SK-N-SH treated with all-trans-retinoic acid at 6 μM for 48 hours (cell line): ENCODE measurements at regions not wholly inside any gene's neighbourhood (a gene's known extent, or its start where the extent isn't known, plus 50 kb on each side); places are given as distances from the start of the nearest gene placed in this dataset.

ENCODE experiments used
- ATAC-seq: fragments of 200-7000 bp; cut with Tn5 transposase; 3 replicates; pipeline ENCODE4 v1.9.1; 2020; ENCODE audit warnings: mild to moderate bottlenecking, moderate library complexity
- ARNTL ChIP-seq: fragments of 450-650 bp; formaldehyde crosslinking; IDR thresholded peaks from 2 replicates; pipeline ENCODE4 v1.5.0; 2020; ENCODE audit warnings: low read depth, mild to moderate bottlenecking, moderate library complexity, borderline replicate concordance
- BACH2 ChIP-seq: fragments of 250-450 bp; sonication (Bioruptor Pico); IDR thresholded peaks from 2 replicates; pipeline ENCODE4 v1.9.0; 2021; ENCODE audit warnings: mild to moderate bottlenecking, borderline replicate concordance
- CSDC2 ChIP-seq: fragments of 250-450 bp; sonication (Bioruptor Pico); IDR thresholded peaks from 2 replicates; pipeline ENCODE4 v1.5.0; 2020; ENCODE audit warnings: mild to moderate bottlenecking, moderate library complexity
- ESRRG ChIP-seq: fragments of 250-450 bp; sonication (Bioruptor Pico); IDR thresholded peaks from 2 replicates; pipeline ENCODE4 v1.6.1; 2021; ENCODE audit warnings: mild to moderate bottlenecking
- ISL1 ChIP-seq: fragments of 250-450 bp; sonication (Bioruptor Pico); IDR thresholded peaks from 2 replicates; pipeline ENCODE4 v2.1.2; 2022; ENCODE audit warnings: mild to moderate bottlenecking, moderate library complexity
- OSR1 ChIP-seq: fragments of 250-450 bp; sonication (Bioruptor Pico); IDR thresholded peaks from 2 replicates; pipeline ENCODE4 v1.8.0; 2022; ENCODE audit warnings: moderate library complexity, mild to moderate bottlenecking, inconsistent platforms
- PATZ1 ChIP-seq: fragments of 250-450 bp; sonication (Bioruptor Pico); IDR thresholded peaks from 2 replicates; pipeline ENCODE4 v1.8.0; 2020; ENCODE audit warnings: mild to moderate bottlenecking, moderate library complexity, borderline replicate concordance
- POU6F1 ChIP-seq: fragments of 250-450 bp; sonication (Bioruptor Pico); IDR thresholded peaks from 2 replicates; pipeline ENCODE4 v1.8.0; 2021; ENCODE audit warnings: low read depth, mild to moderate bottlenecking, moderate library complexity, borderline replicate concordance
- PPARA ChIP-seq: fragments of 250-450 bp; sonication (Bioruptor Pico); IDR thresholded peaks from 2 replicates; pipeline ENCODE4 v1.5.0; 2020; ENCODE audit warnings: mild to moderate bottlenecking, borderline replicate concordance
- RARB ChIP-seq: fragments of 250-450 bp; sonication (Bioruptor Pico); IDR thresholded peaks from 2 replicates; pipeline ENCODE4 v1.8.0; 2021; ENCODE audit warnings: mild to moderate bottlenecking, moderate library complexity
- SNAI2 ChIP-seq: fragments of 250-450 bp; sonication (Bioruptor Pico); IDR thresholded peaks from 2 replicates; pipeline ENCODE4 v1.5.0; 2020; ENCODE audit warnings: mild to moderate bottlenecking, moderate library complexity
- TCF4 ChIP-seq: fragments of 250-450 bp; sonication (Bioruptor Pico); IDR thresholded peaks from 2 replicates; pipeline ENCODE4 v1.8.0; 2021; ENCODE audit warnings: mild to moderate bottlenecking, moderate library complexity, borderline replicate concordance
- TOX ChIP-seq: fragments of 250-450 bp; sonication (Bioruptor Pico); IDR thresholded peaks from 2 replicates; pipeline ENCODE4 v1.8.0; 2021; ENCODE audit warnings: mild to moderate bottlenecking, moderate library complexity, borderline replicate concordance
- TSHZ2 ChIP-seq: fragments of 250-450 bp; sonication (Bioruptor Pico); IDR thresholded peaks from 2 replicates; pipeline ENCODE4 v1.5.0; 2020; ENCODE audit warnings: mild to moderate bottlenecking, moderate library complexity
- ZC3H10 ChIP-seq: fragments of 250-450 bp; sonication (Bioruptor Pico); IDR thresholded peaks from 2 replicates; pipeline ENCODE4 v1.5.1; 2021; ENCODE audit warnings: mild to moderate bottlenecking, moderate library complexity
- ZFP3 ChIP-seq: fragments of 250-450 bp; sonication (Bioruptor Pico); IDR thresholded peaks from 2 replicates; pipeline ENCODE4 v1.5.0; 2020; ENCODE audit warnings: mild to moderate bottlenecking, moderate library complexity
- ZFP30 ChIP-seq: fragments of 450-650 bp; formaldehyde crosslinking; IDR thresholded peaks from 2 replicates; pipeline ENCODE4 v1.5.0; 2022; ENCODE audit warnings: mild to moderate bottlenecking, moderate library complexity
- ZNF565 ChIP-seq: fragments of 450-650 bp; formaldehyde crosslinking; conservative IDR thresholded peaks from 2 replicates; pipeline ENCODE4 v1.5.0; 2020; ENCODE audit warnings: low read depth, mild to moderate bottlenecking, moderate library complexity
- ZNF70 ChIP-seq: fragments of 450-650 bp; formaldehyde crosslinking; IDR thresholded peaks from 2 replicates; pipeline ENCODE4 v1.5.0; 2020; ENCODE audit warnings: mild to moderate bottlenecking, moderate library complexity
- ZNF8 ChIP-seq: fragments of 450-650 bp; formaldehyde crosslinking; IDR thresholded peaks from 2 replicates; pipeline ENCODE4 v1.5.0; 2020; ENCODE audit warnings: mild to moderate bottlenecking, moderate library complexity
- TF ChIP-seq, protein P1 (sequence below): fragments of 250-450 bp; sonication (Bioruptor Pico); IDR thresholded peaks from 2 replicates; pipeline ENCODE4 v1.5.1; 2020; ENCODE audit warnings: low read depth, mild to moderate bottlenecking, moderate library complexity
- TF ChIP-seq, protein P2 (sequence below): fragments of 250-450 bp; sonication (Bioruptor Pico); IDR thresholded peaks from 2 replicates; pipeline ENCODE4 v1.5.1; 2021; ENCODE audit warnings: mild to moderate bottlenecking, moderate library complexity

- no peak for ATAC-seq
- TF ChIP-seq ZNF565 (CRISPR knock-in tag) (no peak), BACH2 (CRISPR knock-in tag) (no peak), ZFP30 (CRISPR knock-in tag) (no peak), ZNF70 (CRISPR knock-in tag) (no peak), OSR1 (CRISPR knock-in tag) (no peak), PATZ1 (CRISPR knock-in tag) (no peak), ISL1 (CRISPR knock-in tag) (no peak), ZNF8 (no peak), SNAI2 (CRISPR knock-in tag) (no peak), CSDC2 (CRISPR knock-in tag) (no peak), TSHZ2 (CRISPR knock-in tag) (no peak), ESRRG (CRISPR knock-in tag) (no peak), ZFP3 (CRISPR knock-in tag) (no peak), RARB (CRISPR knock-in tag) (no peak)
Observed at GRCh38 chr19:27674701-27675100, 1538.2 kb downstream of the UQCRFS1 start.

DNA sequence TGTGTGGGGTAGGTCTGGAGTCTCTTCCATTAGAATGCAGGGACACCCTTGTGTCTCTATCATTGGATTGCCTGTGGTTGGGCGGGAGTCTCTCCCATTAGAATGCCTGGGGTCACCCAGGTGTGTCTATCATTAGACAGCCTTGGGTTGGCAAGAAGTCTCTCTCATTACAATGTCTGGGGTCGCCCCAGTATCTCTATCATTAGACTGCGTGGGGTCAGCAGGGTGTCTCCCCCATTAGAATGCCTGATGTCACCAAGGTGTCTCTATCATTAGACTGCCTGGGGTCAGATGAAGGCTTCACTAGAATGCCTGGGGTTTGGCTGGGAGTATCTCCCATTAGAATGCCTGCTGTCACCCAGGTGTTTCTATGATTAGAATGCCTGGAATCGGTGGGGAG, 1539.0 kb downstream of the UQCRFS1 start:
- no peak for TF ChIP-seq ZNF70 (CRISPR knock-in tag)
- TF ChIP-seq PPARA (CRISPR knock-in tag) = no peak
- TF ChIP-seq PATZ1 (CRISPR knock-in tag) = no peak
- no peak for TF ChIP-seq BACH2 (CRISPR knock-in tag)
- TF ChIP-seq TCF4 (CRISPR knock-in tag) = no peak
- no peak for TF ChIP-seq ZC3H10
- TF ChIP-seq ZNF565 (CRISPR knock-in tag) = no peak
- no peak for TF ChIP-seq ESRRG (CRISPR knock-in tag)
- no peak for TF ChIP-seq RARB (CRISPR knock-in tag)
- no peak for TF ChIP-seq POU6F1 (CRISPR knock-in tag)
- TF ChIP-seq SNAI2 (CRISPR knock-in tag) = no peak
- TF ChIP-seq, protein P1, sequence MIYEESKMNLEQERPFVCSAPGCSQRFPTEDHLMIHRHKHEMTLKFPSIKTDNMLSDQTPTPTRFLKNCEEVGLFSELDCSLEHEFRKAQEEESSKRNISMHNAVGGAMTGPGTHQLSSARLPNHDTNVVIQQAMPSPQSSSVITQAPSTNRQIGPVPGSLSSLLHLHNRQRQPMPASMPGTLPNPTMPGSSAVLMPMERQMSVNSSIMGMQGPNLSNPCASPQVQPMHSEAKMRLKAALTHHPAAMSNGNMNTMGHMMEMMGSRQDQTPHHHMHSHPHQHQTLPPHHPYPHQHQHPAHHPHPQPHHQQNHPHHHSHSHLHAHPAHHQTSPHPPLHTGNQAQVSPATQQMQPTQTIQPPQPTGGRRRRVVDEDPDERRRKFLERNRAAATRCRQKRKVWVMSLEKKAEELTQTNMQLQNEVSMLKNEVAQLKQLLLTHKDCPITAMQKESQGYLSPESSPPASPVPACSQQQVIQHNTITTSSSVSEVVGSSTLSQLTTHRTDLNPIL (CRISPR knock-in tag) = no peak
- no peak for TF ChIP-seq ZFP3 (CRISPR knock-in tag)
- no peak for TF ChIP-seq ISL1 (CRISPR knock-in tag)
- TF ChIP-seq OSR1 (CRISPR knock-in tag) = no peak
- no peak for TF ChIP-seq ARNTL
- TF ChIP-seq TOX (CRISPR knock-in tag) = no peak
- TF ChIP-seq ZNF8 = no peak
- TF ChIP-seq, protein P2, sequence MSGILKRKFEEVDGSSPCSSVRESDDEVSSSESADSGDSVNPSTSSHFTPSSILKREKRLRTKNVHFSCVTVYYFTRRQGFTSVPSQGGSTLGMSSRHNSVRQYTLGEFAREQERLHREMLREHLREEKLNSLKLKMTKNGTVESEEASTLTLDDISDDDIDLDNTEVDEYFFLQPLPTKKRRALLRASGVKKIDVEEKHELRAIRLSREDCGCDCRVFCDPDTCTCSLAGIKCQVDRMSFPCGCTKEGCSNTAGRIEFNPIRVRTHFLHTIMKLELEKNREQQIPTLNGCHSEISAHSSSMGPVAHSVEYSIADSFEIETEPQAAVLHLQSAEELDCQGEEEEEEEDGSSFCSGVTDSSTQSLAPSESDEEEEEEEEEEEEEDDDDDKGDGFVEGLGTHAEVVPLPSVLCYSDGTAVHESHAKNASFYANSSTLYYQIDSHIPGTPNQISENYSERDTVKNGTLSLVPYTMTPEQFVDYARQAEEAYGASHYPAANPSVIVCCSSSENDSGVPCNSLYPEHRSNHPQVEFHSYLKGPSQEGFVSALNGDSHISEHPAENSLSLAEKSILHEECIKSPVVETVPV = no peak
- no peak for TF ChIP-seq ZFP30 (CRISPR knock-in tag)
- no peak for ATAC-seq
